ENCODE measurements at regions not wholly inside any gene's neighbourhood (a gene's known extent, or its start where the extent isn't known, plus 50 kb on each side); places are given as distances from the start of the nearest gene placed in this dataset.

GRCh38 chrX:21004835-21005234 lies 369.4 kb upstream of the CNKSR2 start:
- peak; percentile 77 for DNase-seq
- peak overlapping the region; percentile 21; the same call in 1 of the 2 replicates for H3K27ac ChIP-seq (ENCODE audit: low read length)
- intact Hi-C loops (cut with micrococcal nuclease) = no loop called here
- no peaks in the 10 kb centered on the region for H3K79me2 ChIP-seq (ENCODE audit: low read length)
- H3K4me2 ChIP-seq (ENCODE audit: low read length) = peak overlapping the region; percentile 22; the same call in 1 of the 2 replicates
- H3K4me1 ChIP-seq (ENCODE audit: insufficient read depth, low read length) = peaks cover 13% of the 10 kb centered on the region
- H3K9ac ChIP-seq (ENCODE audit: low read length) = no peak overlapping the region
- no peaks in the 10 kb centered on the region for H4K20me1 ChIP-seq (ENCODE audit: low read length)
- H3K9me2 ChIP-seq (replicated peaks; ENCODE audit: low read length) = no peaks in the 10 kb centered on the region
- H2AFZ ChIP-seq (ENCODE audit: low read length) = no peak overlapping the region
- no peaks in the 10 kb centered on the region for H3K36me3 ChIP-seq (ENCODE audit: low read depth, low read length)
- CTCF ChIA-PET = no interaction called here
- no peak for TF ChIP-seq EZH2phosphoT487 (IDR thresholded peaks at IDR 0.05; ENCODE audit: borderline replicate concordance, low read length)
- TF ChIP-seq CTCF (conservative IDR thresholded peaks at IDR 0.05; ENCODE audit: low read depth, low read length) = no peak
- no peak for TF ChIP-seq EZH2 (IDR thresholded peaks at IDR 0.05; ENCODE audit: low read length, unreplicated experiment)
- POLR2A ChIA-PET (ENCODE audit: unreplicated experiment) = no interaction called here
- no peak overlapping the region for H3K4me3 ChIP-seq (ENCODE audit: low read length)
- H3K9me3 ChIP-seq (ENCODE audit: low read length) = no peaks in the 10 kb centered on the region
- H3F3A ChIP-seq (ENCODE audit: low read length, unreplicated experiment) = no peaks in the 10 kb centered on the region
- no TSS peak for BruUV-seq (replicated peaks)
- no peak for ATAC-seq
- no peaks in the 10 kb centered on the region for H3K27me3 ChIP-seq (ENCODE audit: low read length)

DNA sequence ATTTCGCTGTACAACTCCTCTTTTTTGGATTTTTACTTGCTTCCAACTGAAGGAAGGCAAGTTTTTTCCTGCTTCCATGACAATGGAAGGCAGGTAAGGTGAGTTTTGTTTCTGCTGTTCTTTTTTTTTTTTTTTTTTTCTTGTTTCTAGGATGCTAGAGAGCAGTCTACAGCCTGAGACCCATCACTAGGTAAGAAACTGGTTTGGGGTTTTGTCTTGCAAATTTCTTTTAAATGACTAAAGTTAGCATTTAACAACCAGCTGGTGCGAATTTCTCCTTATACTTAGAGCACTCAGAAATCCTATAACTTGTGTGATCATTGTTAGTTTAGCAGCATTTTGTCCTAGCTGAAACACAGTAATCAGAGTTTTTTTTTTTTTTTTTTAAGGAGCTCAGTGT lies 378.4 kb upstream of the CNKSR2 start:
- CTCF ChIA-PET = no interaction called here

DNA sequence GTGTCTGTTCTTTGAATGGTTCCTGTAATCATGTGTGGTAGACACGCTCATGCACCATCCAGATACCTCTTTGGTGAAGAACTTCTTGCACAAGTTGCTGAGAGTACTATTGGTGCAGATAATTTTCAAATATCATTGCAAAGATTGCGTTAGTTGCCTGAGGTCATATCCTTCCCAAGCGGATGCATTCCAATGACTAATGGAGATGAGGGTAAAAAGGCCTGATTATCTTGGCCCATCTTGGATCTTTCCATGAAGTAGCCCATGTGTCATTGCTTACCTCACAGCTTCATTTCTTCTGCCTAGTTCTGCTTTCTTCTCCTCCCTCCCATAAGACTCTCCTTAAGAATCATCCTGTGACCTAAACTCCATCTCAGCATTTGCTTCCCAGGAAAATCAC lies 384.9 kb upstream of the CNKSR2 start:
- H3K27me3 ChIP-seq (ENCODE audit: low read length) = no peaks in the 10 kb centered on the region
- H3K9me3 ChIP-seq (ENCODE audit: low read length) = no peaks in the 10 kb centered on the region
- CTCF ChIA-PET = no interaction called here
- no peaks in the 10 kb centered on the region for H3K36me3 ChIP-seq (ENCODE audit: low read depth, low read length)
- intact Hi-C loops (cut with micrococcal nuclease) = no loop called here
- H3K9ac ChIP-seq (ENCODE audit: low read length) = no peak overlapping the region
- DNase-seq = no peak
- TF ChIP-seq EZH2 (IDR thresholded peaks at IDR 0.05; ENCODE audit: low read length, unreplicated experiment) (no peak), EZH2phosphoT487 (IDR thresholded peaks at IDR 0.05; ENCODE audit: borderline replicate concordance, low read length) (no peak), CTCF (conservative IDR thresholded peaks at IDR 0.05; ENCODE audit: low read depth, low read length) (no peak)
- H3K79me2 ChIP-seq (ENCODE audit: low read length) = no peaks in the 10 kb centered on the region
- no peaks in the 10 kb centered on the region for H4K20me1 ChIP-seq (ENCODE audit: low read length)
- POLR2A ChIA-PET (ENCODE audit: unreplicated experiment) = no interaction called here
- H3K27ac ChIP-seq (ENCODE audit: low read length) = no peak overlapping the region
- no peak overlapping the region for H3K4me3 ChIP-seq (ENCODE audit: low read length)
- H3K4me1 ChIP-seq (ENCODE audit: insufficient read depth, low read length) = no peaks in the 10 kb centered on the region
- ATAC-seq = no peak
- no peaks in the 10 kb centered on the region for H3F3A ChIP-seq (ENCODE audit: low read length, unreplicated experiment)
- no peaks in the 10 kb centered on the region for H3K9me2 ChIP-seq (replicated peaks; ENCODE audit: low read length)
- no TSS peak for BruUV-seq (replicated peaks)
- H2AFZ ChIP-seq (ENCODE audit: low read length) = no peak overlapping the region
- no peak overlapping the region for H3K4me2 ChIP-seq (ENCODE audit: low read length)

More for the DNA sequence above, 378.4 kb upstream of the CNKSR2 start:
- intact Hi-C loops (cut with micrococcal nuclease) = no loop called here
- Histone ChIP-seq H3F3A (ENCODE audit: low read length, unreplicated experiment) (no peaks in the 10 kb centered on the region), H3K4me2 (ENCODE audit: low read length) (no peak overlapping the region), H3K4me3 (ENCODE audit: low read length) (no peak overlapping the region), H3K27me3 (ENCODE audit: low read length) (no peaks in the 10 kb centered on the region), H2AFZ (ENCODE audit: low read length) (no peak overlapping the region), H3K79me2 (ENCODE audit: low read length) (no peaks in the 10 kb centered on the region), H4K20me1 (ENCODE audit: low read length) (no peaks in the 10 kb centered on the region), H3K27ac (ENCODE audit: low read length) (no peak overlapping the region), H3K9me3 (ENCODE audit: low read length) (no peaks in the 10 kb centered on the region), H3K9me2 (replicated peaks; ENCODE audit: low read length) (no peaks in the 10 kb centered on the region), H3K36me3 (ENCODE audit: low read depth, low read length) (no peaks in the 10 kb centered on the region), H3K4me1 (ENCODE audit: insufficient read depth, low read length) (no peaks in the 10 kb centered on the region), H3K9ac (ENCODE audit: low read length) (no peak overlapping the region)
- BruUV-seq (replicated peaks) = no TSS peak
- DNase-seq = no peak
- TF ChIP-seq EZH2 (IDR thresholded peaks at IDR 0.05; ENCODE audit: low read length, unreplicated experiment) = no peak
- no peak for ATAC-seq
- POLR2A ChIA-PET (ENCODE audit: unreplicated experiment) = no interaction called here

Measured in PC-3 (cell line).